HL-60 (cell line): ENCODE measurements at regions not wholly inside any gene's neighbourhood (a gene's known extent, or its start where the extent isn't known, plus 50 kb on each side); places are given as distances from the start of the nearest gene placed in this dataset.

Experiments
- DNase-seq, 2 experiments: peaks; one replicate each; pipeline ENCODE4 v3.0.0-alpha.2; 2010 to 2020; ENCODE audit warnings: low read depth in 1 of 2, low spot score in 1 of 2
- H3K27ac ChIP-seq: fragments of 250-450 bp; sonication (Bioruptor Pico); replicated peaks from 2 replicates; pipeline ENCODE4 v1.5.1; 2020; ENCODE audit warnings: mild to moderate bottlenecking, moderate library complexity
- H3K27me3 ChIP-seq: fragments of 250-450 bp; sonication (Bioruptor Pico); 2 replicates; pipeline ENCODE4 v1.5.1; 2021; ENCODE audit warnings: mild to moderate bottlenecking, moderate library complexity; ENCODE audit not compliant: insufficient read depth, poor library complexity, severe bottlenecking
- H3K4me3 ChIP-seq: replicated peaks from 2 replicates; pipeline ENCODE4 v1.5.1; 2011; ENCODE audit warnings: mild to moderate bottlenecking, control low read depth, low read length; ENCODE audit not compliant: insufficient read depth
- GABPA ChIP-seq: IDR thresholded peaks from 2 replicates; pipeline ENCODE4 v1.6.1; 2012; ENCODE audit warnings: low read depth
- POLR2AphosphoS5 ChIP-seq: IDR thresholded peaks from 2 replicates; pipeline ENCODE4 v1.6.1; 2012; ENCODE audit warnings: low read depth
- REST ChIP-seq: IDR thresholded peaks from 2 replicates; pipeline ENCODE4 v1.6.1; 2012; ENCODE audit warnings: low read depth; ENCODE audit not compliant: insufficient replicate concordance
- SPI1 ChIP-seq: IDR thresholded peaks from 2 replicates; pipeline ENCODE4 v1.6.1; 2012; ENCODE audit warnings: low read depth, mild to moderate bottlenecking, borderline replicate concordance
- TF ChIP-seq, protein P1 (sequence below): IDR thresholded peaks from one replicate; pipeline ENCODE4 v1.5.1; 2011; ENCODE audit warnings: low read length, control low read depth, inconsistent platforms; ENCODE audit not compliant: insufficient read depth

- Histone ChIP-seq H3K4me3 (no peak overlapping the region), H3K27ac (no peak overlapping the region)
- TF ChIP-seq REST = no peak
- TF ChIP-seq SPI1 = no peak
- TF ChIP-seq, protein P1, sequence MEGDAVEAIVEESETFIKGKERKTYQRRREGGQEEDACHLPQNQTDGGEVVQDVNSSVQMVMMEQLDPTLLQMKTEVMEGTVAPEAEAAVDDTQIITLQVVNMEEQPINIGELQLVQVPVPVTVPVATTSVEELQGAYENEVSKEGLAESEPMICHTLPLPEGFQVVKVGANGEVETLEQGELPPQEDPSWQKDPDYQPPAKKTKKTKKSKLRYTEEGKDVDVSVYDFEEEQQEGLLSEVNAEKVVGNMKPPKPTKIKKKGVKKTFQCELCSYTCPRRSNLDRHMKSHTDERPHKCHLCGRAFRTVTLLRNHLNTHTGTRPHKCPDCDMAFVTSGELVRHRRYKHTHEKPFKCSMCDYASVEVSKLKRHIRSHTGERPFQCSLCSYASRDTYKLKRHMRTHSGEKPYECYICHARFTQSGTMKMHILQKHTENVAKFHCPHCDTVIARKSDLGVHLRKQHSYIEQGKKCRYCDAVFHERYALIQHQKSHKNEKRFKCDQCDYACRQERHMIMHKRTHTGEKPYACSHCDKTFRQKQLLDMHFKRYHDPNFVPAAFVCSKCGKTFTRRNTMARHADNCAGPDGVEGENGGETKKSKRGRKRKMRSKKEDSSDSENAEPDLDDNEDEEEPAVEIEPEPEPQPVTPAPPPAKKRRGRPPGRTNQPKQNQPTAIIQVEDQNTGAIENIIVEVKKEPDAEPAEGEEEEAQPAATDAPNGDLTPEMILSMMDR = no peak
- TF ChIP-seq GABPA = no peak
- no peak for TF ChIP-seq POLR2AphosphoS5
Measured at GRCh38 chr5:74122979-74123590, 497.1 kb downstream of the ARHGEF28 start.

DNA sequence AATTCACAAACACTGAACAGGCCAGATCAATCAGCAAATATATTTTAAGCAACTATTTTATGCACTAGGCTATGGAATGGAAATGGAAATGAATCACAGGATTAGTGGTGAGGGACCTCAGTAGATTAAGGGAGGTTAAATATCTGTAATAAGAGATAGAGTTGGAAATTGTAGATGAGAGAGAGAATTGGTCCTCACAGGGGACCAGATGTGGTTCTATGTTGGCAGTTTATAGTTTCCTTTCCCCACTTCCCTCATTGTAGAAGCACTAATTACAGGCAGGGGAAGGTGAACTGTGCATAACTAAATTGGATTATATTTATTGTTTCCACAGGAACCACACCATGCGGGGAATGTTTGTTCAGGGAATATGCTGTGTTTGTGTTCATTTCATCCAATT is 496.2 kb downstream of the ARHGEF28 start:
- TF ChIP-seq POLR2AphosphoS5 = no peak
- TF ChIP-seq SPI1 = no peak
- no peak for TF ChIP-seq GABPA
- TF ChIP-seq REST = no peak
- TF ChIP-seq, protein P1 = no peak
- Histone ChIP-seq H3K27ac (no peak overlapping the region), H3K27me3 (no peaks in the 10 kb centered on the region), H3K4me3 (no peak overlapping the region)
- no peak for DNase-seq

More at GRCh38 chr5:74122979-74123590, 497.1 kb downstream of the ARHGEF28 start:
- no peak for DNase-seq
- no peaks in the 10 kb centered on the region for H3K27me3 ChIP-seq

GRCh38 chr5:74120585-74120984 is 494.6 kb downstream of the ARHGEF28 start:
- TF ChIP-seq, protein P1 = no peak
- no peak for DNase-seq
- no peak overlapping the region for H3K27ac ChIP-seq
- H3K27me3 ChIP-seq = no peaks in the 10 kb centered on the region
- H3K4me3 ChIP-seq = no peak overlapping the region

- TF ChIP-seq GABPA (no peak), REST (no peak), POLR2AphosphoS5 (no peak), SPI1 (no peak)
- TF ChIP-seq, protein P1 = no peak
Measured at GRCh38 chr5:74118071-74118470, 492.1 kb downstream of the ARHGEF28 start.

More at GRCh38 chr5:74118071-74118470, 492.1 kb downstream of the ARHGEF28 start:
- no peak for DNase-seq
- Histone ChIP-seq H3K27me3 (no peaks in the 10 kb centered on the region), H3K27ac (no peak overlapping the region), H3K4me3 (no peak overlapping the region)
